ENCODE measurements at regions not wholly inside any gene's neighbourhood (a gene's known extent, or its start where the extent isn't known, plus 50 kb on each side); places are given as distances from the start of the nearest gene placed in this dataset.

DNA sequence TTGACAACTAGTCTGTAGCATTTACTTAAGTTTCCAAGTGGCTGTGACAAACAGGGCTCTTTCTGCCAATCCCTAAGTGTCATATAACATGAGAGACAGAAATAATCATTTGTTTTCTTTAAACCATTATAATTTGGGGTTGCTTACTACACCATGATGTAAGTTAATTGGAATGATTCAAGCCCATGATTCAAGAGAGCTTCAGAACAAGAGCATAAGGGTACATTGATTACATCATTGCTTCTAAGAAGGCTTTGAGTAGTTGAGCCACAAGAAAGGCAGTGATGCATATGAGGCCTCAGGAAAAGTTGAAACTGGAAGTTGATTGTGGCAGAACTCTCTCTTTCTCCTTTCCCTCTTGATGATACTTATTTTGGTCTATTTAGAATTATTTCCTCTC lies 444.0 kb downstream of the CCER1 start:
- Histone ChIP-seq H3K27me3 (ENCODE audit: control insufficient read depth, insufficient read depth, low read length) (no peaks in the 10 kb centered on the region), H3K36me3 (replicated peaks; ENCODE audit: control insufficient read depth, insufficient read depth, low read length) (no peaks in the 10 kb centered on the region), H3K4me3 (ENCODE audit: insufficient read depth, low read depth, low read length) (no peak overlapping the region)
- DNase-seq: no peak

DNA sequence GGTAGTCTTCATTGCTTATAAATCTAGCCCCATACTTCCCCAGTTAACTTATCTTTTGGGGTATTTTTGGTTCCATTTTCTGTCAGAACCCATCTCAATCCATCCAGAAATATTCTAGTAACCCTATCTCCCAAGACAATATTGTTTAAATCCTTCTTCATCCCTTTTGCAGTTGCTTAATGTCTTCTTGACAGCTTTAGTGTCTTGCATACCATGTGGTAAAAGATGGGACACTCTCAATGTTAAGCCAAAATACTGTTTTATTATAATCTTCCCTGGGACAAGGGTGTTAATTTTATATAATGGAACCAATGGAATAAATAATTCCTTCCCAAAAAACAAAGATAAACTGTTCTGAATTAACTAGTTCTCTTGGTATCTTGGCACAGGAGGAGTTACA lies 450.2 kb downstream of the CCER1 start:
- Histone ChIP-seq H3K36me3 (replicated peaks; ENCODE audit: control insufficient read depth, insufficient read depth, low read length) (no peaks in the 10 kb centered on the region), H3K4me3 (ENCODE audit: insufficient read depth, low read depth, low read length) (no peak overlapping the region), H3K27me3 (ENCODE audit: control insufficient read depth, insufficient read depth, low read length) (no peaks in the 10 kb centered on the region)
- no peak for DNase-seq

DNA sequence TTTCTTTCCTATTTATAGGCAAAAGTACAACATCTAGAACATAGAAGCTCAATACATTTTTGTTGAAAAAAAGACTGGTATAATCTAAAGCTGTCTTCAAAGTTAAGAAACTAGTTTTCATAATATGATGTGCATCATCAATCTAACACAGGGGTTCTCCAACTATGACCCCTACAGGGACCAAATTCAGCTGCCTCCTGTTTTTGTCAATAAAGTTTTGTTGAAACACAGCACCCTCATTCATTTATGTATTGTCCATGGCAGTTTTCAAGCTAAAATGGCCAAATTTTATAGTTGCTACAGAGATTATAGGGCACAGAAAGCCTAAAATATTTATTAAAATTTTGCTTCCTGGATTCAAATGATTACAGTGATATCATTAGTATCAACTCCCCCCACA lies 452.9 kb downstream of the CCER1 start:
- H3K27me3 ChIP-seq (ENCODE audit: control insufficient read depth, insufficient read depth, low read length): no peaks in the 10 kb centered on the region
- DNase-seq: no peak
- no peaks in the 10 kb centered on the region for H3K36me3 ChIP-seq (replicated peaks; ENCODE audit: control insufficient read depth, insufficient read depth, low read length)

DNA sequence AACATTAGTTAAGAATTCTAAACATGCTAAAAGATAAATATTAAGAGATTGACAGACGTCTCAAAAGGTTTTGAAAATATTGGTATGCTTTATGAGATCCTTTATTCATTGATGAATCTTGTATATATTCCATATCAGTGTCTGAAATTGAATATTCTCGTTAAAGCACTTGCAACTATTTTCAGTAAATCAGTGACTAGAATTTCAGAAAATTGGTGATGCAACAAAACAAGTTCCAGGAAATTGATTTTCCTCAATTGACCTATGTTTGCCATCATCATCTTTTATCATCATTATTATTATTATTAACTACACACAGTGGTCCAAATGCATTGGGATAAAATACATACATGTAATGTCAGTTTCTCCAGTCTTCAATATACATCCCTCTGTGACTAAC lies 453.6 kb downstream of the CCER1 start:
- H3K4me3 ChIP-seq (ENCODE audit: insufficient read depth, low read depth, low read length): no peak overlapping the region
- no peaks in the 10 kb centered on the region for H3K36me3 ChIP-seq (replicated peaks; ENCODE audit: control insufficient read depth, insufficient read depth, low read length)
- no peaks in the 10 kb centered on the region for H3K27me3 ChIP-seq (ENCODE audit: control insufficient read depth, insufficient read depth, low read length)
- DNase-seq: no peak

More for the DNA sequence above, 452.9 kb downstream of the CCER1 start:
- H3K4me3 ChIP-seq (ENCODE audit: insufficient read depth, low read depth, low read length): no peak overlapping the region

GRCh38 chr12:90499795-90500194 lies 455.2 kb downstream of the CCER1 start:
- Histone ChIP-seq H3K36me3 (replicated peaks; ENCODE audit: control insufficient read depth, insufficient read depth, low read length) (no peaks in the 10 kb centered on the region), H3K27me3 (ENCODE audit: control insufficient read depth, insufficient read depth, low read length) (no peaks in the 10 kb centered on the region), H3K4me3 (ENCODE audit: insufficient read depth, low read depth, low read length) (no peak overlapping the region)
- DNase-seq: no peak

GRCh38 chr12:90497923-90498545 lies 456.9 kb downstream of the CCER1 start:
- Histone ChIP-seq H3K4me3 (ENCODE audit: insufficient read depth, low read depth, low read length) (no peak overlapping the region), H3K27me3 (ENCODE audit: control insufficient read depth, insufficient read depth, low read length) (no peaks in the 10 kb centered on the region), H3K36me3 (replicated peaks; ENCODE audit: control insufficient read depth, insufficient read depth, low read length) (no peaks in the 10 kb centered on the region)
- no peak for DNase-seq

DNA sequence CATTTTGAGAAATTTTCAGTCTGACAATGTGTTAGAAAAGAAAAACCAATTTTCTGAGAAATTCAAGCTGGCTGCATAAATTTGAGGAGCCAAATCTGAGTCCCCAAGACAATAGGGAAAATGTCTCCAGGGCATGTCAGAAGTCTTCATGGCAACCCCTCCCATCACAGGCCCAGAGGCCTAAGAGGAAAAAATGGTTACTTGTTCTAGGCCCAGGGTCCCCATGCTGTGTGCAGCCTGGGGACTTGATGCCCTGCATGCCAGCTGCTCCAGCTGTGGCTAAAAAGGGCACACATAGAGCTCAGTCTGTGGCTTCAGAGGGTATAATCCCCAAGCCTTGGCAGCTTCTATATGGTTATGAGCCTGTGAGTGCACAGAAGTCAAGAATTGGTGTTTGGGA lies 464.6 kb downstream of the CCER1 start:
- no peak for DNase-seq

DNA sequence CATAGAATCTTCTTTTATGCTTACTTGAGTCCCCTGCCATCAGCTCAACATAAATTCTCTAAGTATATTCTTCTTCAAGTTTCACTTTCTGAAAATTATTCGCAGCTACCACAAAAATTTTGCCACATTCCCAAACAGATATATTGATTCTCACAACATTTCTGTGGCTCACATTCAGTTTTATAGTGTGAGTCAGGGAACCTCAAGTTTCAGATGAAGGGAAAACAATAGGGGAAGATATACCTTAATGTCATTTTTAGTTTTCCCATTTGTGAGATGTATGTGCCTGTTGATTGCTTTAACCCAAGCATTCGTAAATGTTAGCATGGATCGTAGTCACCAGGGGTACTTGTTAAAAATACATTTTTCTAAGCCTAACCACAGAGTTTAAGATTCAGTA lies 465.8 kb downstream of the CCER1 start:
- Histone ChIP-seq H3K4me3 (ENCODE audit: insufficient read depth, low read depth, low read length) (no peak overlapping the region), H3K36me3 (replicated peaks; ENCODE audit: control insufficient read depth, insufficient read depth, low read length) (no peaks in the 10 kb centered on the region), H3K27me3 (ENCODE audit: control insufficient read depth, insufficient read depth, low read length) (no peaks in the 10 kb centered on the region)
- DNase-seq: no peak

More for the DNA sequence above, 464.6 kb downstream of the CCER1 start:
- H3K4me3 ChIP-seq (ENCODE audit: insufficient read depth, low read depth, low read length): no peak overlapping the region
- H3K36me3 ChIP-seq (replicated peaks; ENCODE audit: control insufficient read depth, insufficient read depth, low read length): no peaks in the 10 kb centered on the region
- no peaks in the 10 kb centered on the region for H3K27me3 ChIP-seq (ENCODE audit: control insufficient read depth, insufficient read depth, low read length)

DNA sequence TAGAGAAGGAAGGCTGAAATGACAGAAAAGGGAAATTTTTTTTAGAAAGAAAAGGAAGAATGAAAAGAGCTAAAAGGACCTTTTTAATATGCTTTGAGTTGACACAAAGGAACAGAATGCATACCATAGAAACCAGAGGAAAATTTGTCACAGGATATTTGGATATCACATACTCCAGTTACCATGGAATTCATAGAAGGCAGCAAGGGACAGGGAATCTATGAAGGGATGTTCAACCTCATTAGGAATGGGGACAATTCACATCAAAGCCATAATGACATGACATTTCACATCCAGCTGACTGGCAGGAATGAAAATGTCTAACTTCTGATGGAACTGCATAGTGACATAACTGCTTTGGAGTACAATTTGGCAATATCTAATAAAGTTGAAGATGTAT lies 469.4 kb downstream of the CCER1 start:
- no peak for DNase-seq
- Histone ChIP-seq H3K27me3 (ENCODE audit: control insufficient read depth, insufficient read depth, low read length) (no peaks in the 10 kb centered on the region), H3K36me3 (replicated peaks; ENCODE audit: control insufficient read depth, insufficient read depth, low read length) (no peaks in the 10 kb centered on the region), H3K4me3 (ENCODE audit: insufficient read depth, low read depth, low read length) (no peak overlapping the region)

- Histone ChIP-seq H3K36me3 (replicated peaks; ENCODE audit: control insufficient read depth, insufficient read depth, low read length) (no peaks in the 10 kb centered on the region), H3K4me3 (ENCODE audit: insufficient read depth, low read depth, low read length) (no peak overlapping the region), H3K27me3 (ENCODE audit: control insufficient read depth, insufficient read depth, low read length) (no peaks in the 10 kb centered on the region)
- DNase-seq: no peak
Measured at GRCh38 chr12:90484094-90484493, 470.9 kb downstream of the CCER1 start.

GRCh38 chr12:90481748-90482147 lies 473.2 kb downstream of the CCER1 start:
- no peak overlapping the region for H3K4me3 ChIP-seq (ENCODE audit: insufficient read depth, low read depth, low read length)
- no peak for DNase-seq
- H3K27me3 ChIP-seq (ENCODE audit: control insufficient read depth, insufficient read depth, low read length): no peaks in the 10 kb centered on the region
- H3K36me3 ChIP-seq (replicated peaks; ENCODE audit: control insufficient read depth, insufficient read depth, low read length): no peaks in the 10 kb centered on the region

DNA sequence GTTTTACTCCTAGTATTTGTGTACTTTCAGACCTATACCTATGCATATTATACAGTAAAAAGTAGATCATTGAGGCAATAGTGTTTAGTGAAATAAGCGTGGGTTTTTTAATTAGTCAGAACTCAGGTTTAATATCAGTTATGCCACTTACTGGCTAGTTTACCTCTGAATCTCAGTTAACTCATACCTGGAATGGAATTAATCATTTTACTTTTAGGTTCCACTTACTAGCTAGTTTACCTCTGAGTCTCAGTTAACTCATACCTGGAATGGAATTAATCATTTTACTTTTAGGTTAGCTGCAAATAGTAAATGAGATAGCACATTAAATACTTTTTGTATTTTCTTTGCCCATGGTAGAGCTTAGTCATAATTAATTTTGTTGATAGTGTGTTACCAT lies 475.7 kb downstream of the CCER1 start:
- no peaks in the 10 kb centered on the region for H3K36me3 ChIP-seq (replicated peaks; ENCODE audit: control insufficient read depth, insufficient read depth, low read length)
- DNase-seq: no peak
- no peak overlapping the region for H3K4me3 ChIP-seq (ENCODE audit: insufficient read depth, low read depth, low read length)
- H3K27me3 ChIP-seq (ENCODE audit: control insufficient read depth, insufficient read depth, low read length): no peaks in the 10 kb centered on the region

DNA sequence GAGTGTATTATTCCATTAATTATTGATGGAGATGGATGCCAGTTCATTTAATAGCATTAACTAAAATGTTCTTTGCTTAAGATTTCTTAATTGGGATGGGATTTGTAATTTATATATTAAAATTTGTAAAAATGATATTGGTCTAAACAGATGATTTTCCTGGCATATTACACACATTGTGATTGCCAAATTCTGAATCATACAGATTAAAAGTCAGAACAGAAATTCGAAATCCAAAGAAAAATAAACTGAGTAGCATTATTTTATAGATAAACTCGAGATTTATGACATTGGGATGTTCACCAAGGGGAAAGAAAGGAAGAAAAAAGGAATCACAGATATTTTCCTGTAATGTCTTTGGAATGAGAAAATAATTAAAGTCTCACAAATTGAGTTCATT lies 481.1 kb downstream of the CCER1 start:
- H3K4me3 ChIP-seq (ENCODE audit: insufficient read depth, low read depth, low read length): no peak overlapping the region
- no peaks in the 10 kb centered on the region for H3K27me3 ChIP-seq (ENCODE audit: control insufficient read depth, insufficient read depth, low read length)
- no peak for DNase-seq
- H3K36me3 ChIP-seq (replicated peaks; ENCODE audit: control insufficient read depth, insufficient read depth, low read length): no peaks in the 10 kb centered on the region

- no peak overlapping the region for H3K4me3 ChIP-seq (ENCODE audit: insufficient read depth, low read depth, low read length)
- H3K36me3 ChIP-seq (replicated peaks; ENCODE audit: control insufficient read depth, insufficient read depth, low read length): no peaks in the 10 kb centered on the region
- H3K27me3 ChIP-seq (ENCODE audit: control insufficient read depth, insufficient read depth, low read length): no peaks in the 10 kb centered on the region
- DNase-seq: no peak
Measured at GRCh38 chr12:90460681-90461080, 494.3 kb downstream of the CCER1 start.

DNA sequence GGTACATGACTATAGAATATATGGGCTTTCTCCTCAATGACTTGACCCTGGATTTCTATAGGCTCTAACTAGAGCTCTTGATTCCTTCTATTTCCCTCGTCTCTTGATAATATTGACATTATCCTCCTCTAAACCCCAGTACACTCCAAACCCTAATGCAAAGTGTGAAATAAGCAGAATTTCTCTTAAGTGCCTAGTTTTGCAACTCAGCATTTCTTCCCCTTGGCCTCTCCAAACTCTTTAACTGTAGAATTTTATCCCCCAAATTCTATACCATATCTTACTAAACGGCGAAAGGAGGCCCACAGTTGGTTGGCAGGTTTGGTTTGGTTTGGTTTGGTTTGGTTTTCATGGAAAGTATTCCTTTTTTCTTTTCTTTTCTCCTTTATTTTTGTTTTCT lies 498.7 kb downstream of the CCER1 start:
- Histone ChIP-seq H3K27me3 (ENCODE audit: control insufficient read depth, insufficient read depth, low read length) (no peaks in the 10 kb centered on the region), H3K36me3 (replicated peaks; ENCODE audit: control insufficient read depth, insufficient read depth, low read length) (no peaks in the 10 kb centered on the region), H3K4me3 (ENCODE audit: insufficient read depth, low read depth, low read length) (no peak overlapping the region)
- DNase-seq: no peak

DNA sequence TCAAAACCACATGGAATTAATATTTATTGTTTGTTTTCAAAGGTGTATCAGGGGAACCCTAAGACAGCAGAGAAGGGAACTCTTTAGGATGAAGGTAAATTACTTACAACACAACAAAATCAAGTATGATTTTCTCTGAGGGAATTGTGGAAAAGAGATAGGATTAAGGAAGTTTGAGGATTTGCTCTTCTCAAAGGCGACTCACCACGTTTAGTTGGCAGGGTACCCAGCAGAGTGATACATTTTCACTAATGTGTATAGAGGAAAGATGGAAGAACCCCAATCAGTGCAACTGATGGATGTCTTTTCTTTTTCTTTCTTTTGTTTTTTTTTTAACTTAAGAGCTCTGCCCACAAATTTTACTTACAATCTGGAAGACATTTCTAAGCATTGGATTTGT lies 499.2 kb downstream of the CCER1 start:
- H3K27me3 ChIP-seq (ENCODE audit: control insufficient read depth, insufficient read depth, low read length): no peaks in the 10 kb centered on the region
- H3K36me3 ChIP-seq (replicated peaks; ENCODE audit: control insufficient read depth, insufficient read depth, low read length): no peaks in the 10 kb centered on the region
- no peak for DNase-seq
- H3K4me3 ChIP-seq (ENCODE audit: insufficient read depth, low read depth, low read length): no peak overlapping the region
